Panc1 (cell line): ENCODE measurements at regions not wholly inside any gene's neighbourhood (a gene's known extent, or its start where the extent isn't known, plus 50 kb on each side); places are given as distances from the start of the nearest gene placed in this dataset.

Experiments used
- CTCF ChIP-seq: fragments of 450-650 bp; IDR thresholded peaks from 2 replicates; pipeline ENCODE4 v1.5.1; 2017; ENCODE audit warnings: mild to moderate bottlenecking
- POLR2AphosphoS5 ChIP-seq: IDR thresholded peaks from 2 replicates; pipeline ENCODE4 v1.6.1; 2012; ENCODE audit warnings: mild to moderate bottlenecking, low read depth, low read length, moderate library complexity
- REST ChIP-seq, 2 experiments: IDR thresholded peaks; 2 replicates each; pipeline ENCODE4 v1.6.1; 2011 to 2012; ENCODE audit warnings: low read depth in 2 of 2, control low read depth in 1 of 2, low read length in 1 of 2, mild to moderate bottlenecking in 1 of 2, moderate library complexity in 1 of 2; ENCODE audit not compliant: insufficient read depth in 1 of 2
- SIN3A ChIP-seq: IDR thresholded peaks from 2 replicates; pipeline ENCODE4 v1.6.1; 2012; ENCODE audit warnings: low read depth, mild to moderate bottlenecking, low read length, moderate library complexity, borderline replicate concordance; ENCODE audit not compliant: insufficient read depth

DNA sequence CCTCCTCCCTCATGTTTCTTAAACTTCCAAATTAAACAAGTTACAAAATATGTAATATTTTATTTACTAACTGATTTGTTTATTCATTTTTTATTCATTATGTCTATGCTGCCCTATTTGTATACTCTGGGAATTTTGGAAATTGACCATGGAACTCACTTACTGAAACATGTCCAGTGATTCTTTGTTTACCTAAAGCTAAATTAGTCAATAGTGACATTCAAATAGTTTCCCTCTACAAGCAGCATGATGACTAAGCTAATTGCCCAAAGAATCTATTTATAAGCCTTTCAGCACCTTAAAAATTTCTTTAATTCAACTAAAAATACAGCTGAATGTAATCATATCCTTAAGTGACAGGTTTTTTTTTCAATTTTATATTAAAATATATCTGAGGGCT is 437.7 kb downstream of the SI start:
- no peak for TF ChIP-seq CTCF
- TF ChIP-seq SIN3A: no peak
- TF ChIP-seq REST (IDR thresholded peaks at IDR 0.05; ENCODE audit: insufficient read depth in 1 of 2, low read depth in 2 of 2, low read length in 1 of 2): no peak
- no peak for TF ChIP-seq POLR2AphosphoS5
